A673 (cell line): ENCODE measurements at regions not wholly inside any gene's neighbourhood (a gene's known extent, or its start where the extent isn't known, plus 50 kb on each side); places are given as distances from the start of the nearest gene placed in this dataset.

Experiments
- BruUV-seq: library from RNA; stranded (reverse); fragments of 400-500 nt; replicated peaks from 2 replicates; lab custom pipeline; 2021; lab: Mats Ljungman, UMichigan
- CTCF ChIA-PET: fragments of 300-600 bp; sonication (Branson Sonifier 250); formaldehyde crosslinking; loops from one replicate; lab custom pipeline; 2022; ENCODE audit warnings: antibody characterized with exemption; lab: Charles Lee
- POLR2A ChIA-PET: fragments of 300-600 bp; sonication (Branson Sonifier 250); formaldehyde crosslinking; loops from one replicate; lab custom pipeline; 2022; ENCODE audit warnings: antibody characterized with exemption; ENCODE audit not compliant: low non-redundant PET; lab: Charles Lee
- DNase-seq: peaks from one replicate; pipeline ENCODE4 v3.0.0-alpha.2; 2015; ENCODE audit warnings: low spot score
- H3K27ac ChIP-seq: fragments of 200-600 bp; sonication (generic); 2 replicates; pipeline ENCODE4 v1.5.1; 2016; ENCODE audit warnings: mixed run types, low read depth, mild to moderate bottlenecking, mixed read lengths, antibody characterized with exemption, low read length; ENCODE audit not compliant: poor library complexity, severe bottlenecking
- H3K27me3 ChIP-seq: fragments of 200-600 bp; sonication (generic); replicated peaks from 2 replicates; pipeline ENCODE4 v1.6.1; 2017; ENCODE audit warnings: mixed run types, low read depth, mild to moderate bottlenecking, mixed read lengths, antibody characterized with exemption, low read length; ENCODE audit not compliant: insufficient read depth, poor library complexity
- H3K36me3 ChIP-seq: fragments of 200-600 bp; sonication (generic); 2 replicates; pipeline ENCODE4 v1.6.1; 2016; ENCODE audit warnings: mixed run types, mild to moderate bottlenecking, mixed read lengths, antibody characterized with exemption, low read length; ENCODE audit not compliant: insufficient read depth, poor library complexity, severe bottlenecking
- H3K4me1 ChIP-seq: fragments of 200-600 bp; sonication (generic); 2 replicates; pipeline ENCODE4 v1.6.1; 2017; ENCODE audit warnings: mixed run types, mild to moderate bottlenecking, mixed read lengths, antibody characterized with exemption, low read length; ENCODE audit not compliant: insufficient read depth, poor library complexity, severe bottlenecking
- H3K4me3 ChIP-seq: fragments of 200-600 bp; sonication (generic); 2 replicates; pipeline ENCODE4 v1.5.1; 2016; ENCODE audit warnings: low read depth, mixed run types, mild to moderate bottlenecking, mixed read lengths, low read length; ENCODE audit not compliant: poor library complexity, severe bottlenecking
- H3K9me3 ChIP-seq: fragments of 200-600 bp; sonication (generic); 2 replicates; pipeline ENCODE4 v1.6.1; 2016; ENCODE audit warnings: mixed run types, low read depth, mild to moderate bottlenecking, mixed read lengths, antibody characterized with exemption, low read length; ENCODE audit not compliant: poor library complexity, severe bottlenecking
- CTCF ChIP-seq: fragments of 300-800, 200-600 bp; sonication (generic); conservative IDR thresholded peaks from 2 replicates; pipeline ENCODE4 v1.5.1; 2017; ENCODE audit warnings: low read depth, mild to moderate bottlenecking, antibody characterized with exemption, low read length, moderate library complexity, mixed read lengths
- EZH2 ChIP-seq: fragments of 200-600 bp; sonication (generic); IDR thresholded peaks from 2 replicates; pipeline ENCODE4 v1.6.1; 2017; ENCODE audit warnings: borderline replicate concordance, low read depth, mild to moderate bottlenecking, mixed read lengths, antibody characterized with exemption, low read length; ENCODE audit not compliant: poor library complexity, severe bottlenecking
- intact Hi-C: fragments of 100-400 bp; cut with micrococcal nuclease; formaldehyde crosslinking; loops from one replicate; pipeline ENCODE4 v1.10.0; 2022; ENCODE audit not compliant: unreplicated experiment

DNA sequence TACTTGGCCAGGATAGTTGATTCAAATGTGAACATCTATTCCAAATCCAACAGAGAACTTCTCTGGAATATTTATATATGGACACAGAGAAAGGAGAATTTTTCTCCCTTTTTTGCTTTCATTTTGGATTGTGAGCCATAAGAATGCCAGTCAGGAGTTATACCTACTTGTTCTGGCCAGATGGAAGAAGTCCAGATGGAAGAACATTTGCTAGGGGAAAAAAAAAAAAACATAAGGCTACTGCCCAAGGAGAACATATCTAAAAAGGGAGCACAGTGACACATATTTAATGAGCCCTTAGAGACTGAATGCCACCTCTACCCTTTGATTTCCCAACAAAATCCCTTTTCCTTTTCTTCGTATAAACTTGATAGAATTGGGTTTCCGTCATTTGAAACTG is 61.7 kb upstream of the PPP2R2B start:
- no peaks in the 10 kb centered on the region for H3K4me1 ChIP-seq
- H3K27ac ChIP-seq: no peak overlapping the region
- no peak for DNase-seq
- POLR2A ChIA-PET: no interaction called here
- H3K4me3 ChIP-seq: no peak overlapping the region
- H3K27me3 ChIP-seq: peaks cover 49% of the 10 kb centered on the region
- TF ChIP-seq EZH2 (no peak), CTCF (no peak)
- CTCF ChIA-PET: no interaction called here
- intact Hi-C loops: no loop called here
- BruUV-seq: no TSS peak
- H3K36me3 ChIP-seq: no peaks in the 10 kb centered on the region
- H3K9me3 ChIP-seq: no peaks in the 10 kb centered on the region

GRCh38 chr5:146944019-146944418 is 65.5 kb upstream of the PPP2R2B start:
- DNase-seq: no peak
- intact Hi-C loops: no loop called here
- Histone ChIP-seq H3K27me3 (peaks cover 56% of the 10 kb centered on the region), H3K36me3 (no peaks in the 10 kb centered on the region), H3K27ac (no peak overlapping the region), H3K4me3 (no peak overlapping the region), H3K4me1 (no peaks in the 10 kb centered on the region), H3K9me3 (no peaks in the 10 kb centered on the region)
- POLR2A ChIA-PET: no interaction called here
- no TSS peak for BruUV-seq
- TF ChIP-seq CTCF (no peak), EZH2 (no peak)
- CTCF ChIA-PET: no interaction called here

DNA sequence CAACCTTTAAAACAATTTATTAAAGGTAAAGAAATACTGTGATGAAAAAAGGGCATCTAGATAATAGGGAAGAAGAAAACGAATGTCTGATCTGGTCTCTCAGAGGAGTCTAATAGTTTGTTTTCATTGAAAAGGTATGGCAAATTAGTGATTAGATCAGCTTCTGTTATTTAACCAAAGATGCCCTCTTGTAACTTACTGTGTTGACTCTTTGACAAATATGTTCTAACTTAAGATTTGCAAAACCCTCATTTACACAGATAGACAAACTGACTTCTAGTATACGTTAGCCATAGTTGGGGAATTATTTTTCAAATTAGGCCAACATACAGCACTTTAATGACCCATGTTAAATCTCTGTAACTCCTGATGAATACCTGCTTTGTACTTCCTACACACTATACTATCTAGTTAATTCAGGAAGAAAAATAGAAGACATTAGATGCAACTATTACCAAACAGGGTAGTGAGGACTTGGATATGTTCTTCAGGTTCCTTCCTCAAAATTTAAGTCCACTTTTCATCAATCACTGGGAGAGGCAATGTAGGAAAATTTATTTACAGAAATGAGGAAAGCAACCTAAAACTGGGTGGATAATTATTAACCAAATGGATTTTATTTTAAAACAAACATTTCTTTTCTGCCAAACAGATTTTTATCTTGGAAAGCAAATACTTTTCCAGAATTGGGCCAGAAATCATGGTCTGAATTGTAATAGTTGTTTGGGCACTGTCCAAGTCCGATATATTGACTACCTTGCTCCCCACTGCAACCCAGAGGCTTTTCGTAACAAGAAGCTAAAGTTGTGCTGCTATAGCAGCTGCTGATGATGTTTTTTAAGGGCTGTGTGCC is 66.4 kb upstream of the PPP2R2B start:
- H3K4me3 ChIP-seq: no peak overlapping the region
- no TSS peak for BruUV-seq
- CTCF ChIA-PET: no interaction called here
- H3K36me3 ChIP-seq: no peaks in the 10 kb centered on the region
- intact Hi-C loops: no loop called here
- no peak overlapping the region for H3K27ac ChIP-seq
- TF ChIP-seq EZH2: no peak
- TF ChIP-seq CTCF: no peak
- POLR2A ChIA-PET: no interaction called here
- no peak for DNase-seq
- H3K4me1 ChIP-seq: no peaks in the 10 kb centered on the region
- peaks cover 57% of the 10 kb centered on the region for H3K27me3 ChIP-seq
- no peaks in the 10 kb centered on the region for H3K9me3 ChIP-seq
